Erythroblast (primary cell): ENCODE measurements at regions not wholly inside any gene's neighbourhood (a gene's known extent, or its start where the extent isn't known, plus 50 kb on each side); places are given as distances from the start of the nearest gene placed in this dataset.

Source experiments
- GATA1 ChIP-seq: IDR thresholded peaks from 2 replicates; pipeline ENCODE4 v1.6.1; 2011; ENCODE audit warnings: low read depth, mild to moderate bottlenecking, control low read depth, low read length, moderate library complexity
- POLR2A ChIP-seq: IDR thresholded peaks from 2 replicates; pipeline ENCODE4 v1.6.1; 2011; ENCODE audit warnings: mild to moderate bottlenecking, low read length

DNA sequence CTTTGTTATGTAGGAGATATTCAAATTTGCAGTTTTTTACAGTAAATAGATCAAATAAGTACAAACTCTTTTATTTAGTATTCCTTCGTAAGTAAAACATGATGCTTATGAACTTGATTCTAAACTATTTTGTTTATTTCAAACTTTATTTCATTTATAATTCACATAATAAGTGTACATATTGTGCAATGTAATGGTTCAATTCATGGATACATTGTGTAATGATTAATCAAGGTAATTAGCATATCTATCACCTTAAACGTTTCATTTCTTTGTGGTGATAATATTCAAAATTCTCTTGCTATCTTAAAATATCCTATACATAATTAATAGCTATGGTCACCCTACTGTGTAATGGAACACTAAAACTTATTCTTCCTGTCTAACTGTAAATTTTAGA, 525.9 kb upstream of the ZNF804A start:
- no peak for TF ChIP-seq POLR2A
- TF ChIP-seq GATA1 = no peak
